OCI-LY1 (cell line): ENCODE measurements at regions not wholly inside any gene's neighbourhood (a gene's known extent, or its start where the extent isn't known, plus 50 kb on each side); places are given as distances from the start of the nearest gene placed in this dataset.

Experiments used
- H2AFZ ChIP-seq: fragments of 200-600 bp; sonication (generic), shearing (Covaris generic); 2 replicates; pipeline ENCODE4 v1.6.0; 2014; ENCODE audit warnings: antibody characterized with exemption, mild to moderate bottlenecking, low read length
- H3F3A ChIP-seq: fragments of 200-600 bp; sonication (generic), shearing (Covaris generic); 2 replicates; pipeline ENCODE4 v1.6.0; 2014; ENCODE audit warnings: mild to moderate bottlenecking, antibody characterized with exemption, low read length, moderate library complexity; ENCODE audit not compliant: insufficient read depth
- H3K27ac ChIP-seq: fragments of 200-600 bp; sonication (generic); 2 replicates; pipeline ENCODE4 v1.5.1; 2014; ENCODE audit warnings: low read length, mixed run types, mild to moderate bottlenecking, low read depth; ENCODE audit not compliant: poor library complexity, severe bottlenecking
- H3K27me3 ChIP-seq: fragments of 200-600 bp; sonication (generic); 2 replicates; pipeline ENCODE4 v1.6.0; 2014; ENCODE audit warnings: antibody characterized with exemption, mild to moderate bottlenecking, low read length, moderate library complexity; ENCODE audit not compliant: insufficient read depth
- H3K36me3 ChIP-seq: fragments of 200-600 bp; sonication (generic); 2 replicates; pipeline ENCODE4 v1.6.1; 2014; ENCODE audit warnings: mild to moderate bottlenecking, antibody characterized with exemption, low read length, moderate library complexity, mixed read lengths; ENCODE audit not compliant: insufficient read depth
- H3K4me1 ChIP-seq: fragments of 200-600 bp; sonication (generic); 2 replicates; pipeline ENCODE4 v1.5.1; 2014; ENCODE audit warnings: mild to moderate bottlenecking, low read length, moderate library complexity; ENCODE audit not compliant: insufficient read depth, severe bottlenecking
- H3K4me2 ChIP-seq: fragments of 200-600 bp; sonication (generic), shearing (Covaris generic); 2 replicates; pipeline ENCODE4 v1.6.1; 2014; ENCODE audit warnings: low read length
- H3K4me3 ChIP-seq: fragments of 200-600 bp; sonication (generic); 2 replicates; pipeline ENCODE4 v1.5.1; 2014; ENCODE audit warnings: low read length, low read depth, mild to moderate bottlenecking, mixed read lengths; ENCODE audit not compliant: poor library complexity, severe bottlenecking
- H3K79me2 ChIP-seq: fragments of 200-600 bp; shearing (Covaris generic); 2 replicates; pipeline ENCODE4 v1.6.1; 2016; ENCODE audit warnings: mixed run types, low read length, mixed read lengths; ENCODE audit not compliant: insufficient read depth
- H3K9ac ChIP-seq: fragments of 200-600 bp; sonication (generic), shearing (Covaris generic); 2 replicates; pipeline ENCODE4 v1.6.1; 2014; ENCODE audit warnings: mild to moderate bottlenecking, low read length, mixed read lengths
- H3K9me2 ChIP-seq: fragments of 200-600 bp; sonication (generic), shearing (Covaris generic); 2 replicates; pipeline ENCODE4 v1.6.1; 2014; ENCODE audit warnings: low read depth, mild to moderate bottlenecking, low read length, mixed read lengths
- H3K9me3 ChIP-seq: fragments of 200-600 bp; shearing (Covaris generic); 2 replicates; pipeline ENCODE4 v1.6.1; 2014; ENCODE audit warnings: low read length, mixed read lengths
- H4K20me1 ChIP-seq: fragments of 200-600 bp; sonication (generic), shearing (Covaris generic); 2 replicates; pipeline ENCODE4 v1.6.0; 2016; ENCODE audit warnings: mild to moderate bottlenecking, low read length; ENCODE audit not compliant: insufficient read depth
- EZH2 ChIP-seq: fragments of 200-600 bp; sonication (generic), shearing (Covaris generic); IDR thresholded peaks from 2 replicates; pipeline ENCODE4 v1.8.0; 2017; ENCODE audit warnings: borderline replicate concordance, mixed run types, mild to moderate bottlenecking, antibody characterized with exemption, low read length, moderate library complexity, mixed read lengths
- TF ChIP-seq, protein P1 (sequence below): fragments of 200-600 bp; sonication (generic), shearing (Covaris generic); IDR thresholded peaks from 2 replicates; pipeline ENCODE4 v1.5.1; 2017; ENCODE audit warnings: mild to moderate bottlenecking, antibody characterized with exemption, low read length, moderate library complexity, mixed read lengths

DNA sequence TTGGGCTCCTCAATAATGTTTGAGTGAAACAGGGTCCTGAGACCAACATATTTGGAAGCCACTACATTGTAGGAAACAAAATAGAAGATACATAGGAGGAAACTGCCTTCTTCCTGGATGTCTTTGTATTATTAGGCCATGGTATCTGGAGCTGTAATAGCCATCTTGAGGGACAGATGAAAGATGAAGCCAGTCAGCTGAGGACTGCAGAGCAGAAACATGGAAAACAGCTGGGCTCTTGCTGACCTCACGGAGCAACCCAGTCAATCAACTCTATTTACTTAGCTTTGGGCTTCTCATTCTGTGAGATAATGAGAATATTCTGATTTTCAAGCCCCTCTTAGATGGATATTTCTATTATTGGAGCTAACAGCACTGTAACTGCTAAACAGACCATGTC is 962.4 kb downstream of the BCL11B start:
- TF ChIP-seq, protein P1, sequence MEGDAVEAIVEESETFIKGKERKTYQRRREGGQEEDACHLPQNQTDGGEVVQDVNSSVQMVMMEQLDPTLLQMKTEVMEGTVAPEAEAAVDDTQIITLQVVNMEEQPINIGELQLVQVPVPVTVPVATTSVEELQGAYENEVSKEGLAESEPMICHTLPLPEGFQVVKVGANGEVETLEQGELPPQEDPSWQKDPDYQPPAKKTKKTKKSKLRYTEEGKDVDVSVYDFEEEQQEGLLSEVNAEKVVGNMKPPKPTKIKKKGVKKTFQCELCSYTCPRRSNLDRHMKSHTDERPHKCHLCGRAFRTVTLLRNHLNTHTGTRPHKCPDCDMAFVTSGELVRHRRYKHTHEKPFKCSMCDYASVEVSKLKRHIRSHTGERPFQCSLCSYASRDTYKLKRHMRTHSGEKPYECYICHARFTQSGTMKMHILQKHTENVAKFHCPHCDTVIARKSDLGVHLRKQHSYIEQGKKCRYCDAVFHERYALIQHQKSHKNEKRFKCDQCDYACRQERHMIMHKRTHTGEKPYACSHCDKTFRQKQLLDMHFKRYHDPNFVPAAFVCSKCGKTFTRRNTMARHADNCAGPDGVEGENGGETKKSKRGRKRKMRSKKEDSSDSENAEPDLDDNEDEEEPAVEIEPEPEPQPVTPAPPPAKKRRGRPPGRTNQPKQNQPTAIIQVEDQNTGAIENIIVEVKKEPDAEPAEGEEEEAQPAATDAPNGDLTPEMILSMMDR: no peak
- no peak for TF ChIP-seq EZH2
- no peaks in the 10 kb centered on the region for H3K36me3 ChIP-seq
- no peaks in the 10 kb centered on the region for H3K27me3 ChIP-seq
- H3K27ac ChIP-seq: no peak overlapping the region
- no peaks in the 10 kb centered on the region for H3K4me1 ChIP-seq
- no peaks in the 10 kb centered on the region for H3K9me2 ChIP-seq
- no peak overlapping the region for H3K4me2 ChIP-seq
- no peaks in the 10 kb centered on the region for H3F3A ChIP-seq
- H2AFZ ChIP-seq: no peak overlapping the region
- no peaks in the 10 kb centered on the region for H4K20me1 ChIP-seq
- no peaks in the 10 kb centered on the region for H3K9me3 ChIP-seq
- no peaks in the 10 kb centered on the region for H3K79me2 ChIP-seq
- H3K9ac ChIP-seq: no peak overlapping the region
- H3K4me3 ChIP-seq: no peak overlapping the region

DNA sequence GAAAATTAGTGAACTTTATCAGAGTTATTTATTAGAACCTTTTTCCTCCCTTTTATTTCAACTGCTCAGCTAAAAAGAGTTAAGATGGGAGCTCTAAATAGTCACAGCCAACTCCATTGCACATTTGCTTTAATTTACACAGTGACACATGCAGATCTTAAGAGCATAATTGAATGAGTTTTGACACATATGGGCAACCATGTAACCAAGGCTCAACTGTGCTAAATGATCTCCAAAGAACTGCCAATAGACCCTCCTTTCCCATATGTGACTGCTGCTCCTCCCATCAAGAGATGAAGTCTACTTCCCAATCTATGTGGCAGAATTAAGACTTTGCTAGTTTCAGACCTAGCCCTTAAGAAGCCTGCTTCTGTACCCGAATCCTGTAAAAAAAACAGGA is 960.0 kb downstream of the BCL11B start:
- Histone ChIP-seq H4K20me1 (no peaks in the 10 kb centered on the region), H3K9me2 (no peaks in the 10 kb centered on the region), H3K4me1 (no peaks in the 10 kb centered on the region), H3F3A (no peaks in the 10 kb centered on the region; the same call in 1 of the 2 replicates), H3K9me3 (no peaks in the 10 kb centered on the region), H3K4me2 (no peak overlapping the region), H3K4me3 (no peak overlapping the region), H3K79me2 (no peaks in the 10 kb centered on the region), H3K9ac (no peak overlapping the region), H3K27me3 (no peaks in the 10 kb centered on the region), H3K36me3 (no peaks in the 10 kb centered on the region), H3K27ac (no peak overlapping the region), H2AFZ (no peak overlapping the region)
- TF ChIP-seq EZH2: no peak
- TF ChIP-seq, protein P1: no peak

DNA sequence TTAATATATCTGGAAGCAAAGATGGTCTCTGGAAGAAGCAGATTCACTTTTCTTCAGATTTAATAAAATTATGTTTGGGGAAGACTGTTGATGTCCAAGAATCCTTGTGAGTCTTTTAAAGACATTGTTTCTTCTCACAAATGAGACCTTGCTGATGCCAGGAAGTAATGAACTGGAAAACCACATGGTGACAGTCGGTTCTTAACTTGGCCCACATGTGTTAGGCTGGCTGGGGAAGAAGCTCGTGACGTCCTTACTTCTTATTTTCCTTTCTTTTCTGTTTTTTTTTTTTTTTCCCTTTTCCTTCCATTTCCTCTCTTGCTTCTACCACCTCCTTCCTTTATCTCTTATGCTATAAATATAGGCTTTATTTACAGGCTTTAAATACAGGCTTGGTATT is 950.2 kb downstream of the BCL11B start:
- Histone ChIP-seq H3K9me2 (no peaks in the 10 kb centered on the region), H3K36me3 (no peaks in the 10 kb centered on the region), H3K27ac (no peak overlapping the region), H3K4me2 (no peak overlapping the region), H3K9ac (no peak overlapping the region), H2AFZ (no peak overlapping the region), H3K9me3 (no peaks in the 10 kb centered on the region), H3K27me3 (no peaks in the 10 kb centered on the region), H3K4me1 (no peaks in the 10 kb centered on the region), H3K79me2 (no peaks in the 10 kb centered on the region), H4K20me1 (no peaks in the 10 kb centered on the region), H3K4me3 (no peak overlapping the region), H3F3A (no peaks in the 10 kb centered on the region)
- no peak for TF ChIP-seq EZH2
- TF ChIP-seq, protein P1: no peak
